Inferior parietal cortex (tissue), 1 donor: ENCODE measurements at regions not wholly inside any gene's neighbourhood (a gene's known extent, or its start where the extent isn't known, plus 50 kb on each side); places are given as distances from the start of the nearest gene placed in this dataset.
"Not testable (repeated sequence)": the region's sequence is repeated elsewhere in the genome, so short reads cannot be mapped to it uniquely, and the experiment has no call there.

Source experiments
- DNase-seq: peaks from one replicate; pipeline ENCODE4 v3.0.0-alpha.2; 2016; ENCODE audit errors: extremely low spot score

- no peak for DNase-seq
Measured at GRCh38 chr2:31736695-31737454, 156.1 kb upstream of the SRD5A2 start.

GRCh38 chr2:31735716-31736115, 155.0 kb upstream of the SRD5A2 start:
- DNase-seq, result no peak

GRCh38 chr2:31729442-31730092, 148.8 kb upstream of the SRD5A2 start:
- no peak for DNase-seq

GRCh38 chr2:31729065-31729439, 148.3 kb upstream of the SRD5A2 start:
- DNase-seq, result no peak

GRCh38 chr2:31728406-31729064, 147.8 kb upstream of the SRD5A2 start:
- DNase-seq, result no peak

GRCh38 chr2:31726457-31726856, 145.7 kb upstream of the SRD5A2 start:
- DNase-seq, result no peak

GRCh38 chr2:31725444-31725843, 144.7 kb upstream of the SRD5A2 start:
- DNase-seq, result no peak

GRCh38 chr2:31711737-31712136, 131.0 kb upstream of the SRD5A2 start:
- no peak for DNase-seq

GRCh38 chr2:31710121-31710520, 129.4 kb upstream of the SRD5A2 start:
- no peak for DNase-seq

GRCh38 chr2:31707992-31708391, 127.3 kb upstream of the SRD5A2 start:
- DNase-seq, result no peak

- DNase-seq, result no peak
Measured at GRCh38 chr2:31704561-31705212, 123.9 kb upstream of the SRD5A2 start.

GRCh38 chr2:31703253-31703652, 122.5 kb upstream of the SRD5A2 start:
- no peak for DNase-seq

GRCh38 chr2:31698722-31699121, 118.0 kb upstream of the SRD5A2 start:
- no peak for DNase-seq

- DNase-seq, result no peak
Measured at GRCh38 chr2:31696068-31696467, 115.3 kb upstream of the SRD5A2 start.

GRCh38 chr2:31694444-31694843, 113.7 kb upstream of the SRD5A2 start:
- DNase-seq, result no peak

GRCh38 chr2:31693882-31694281, 113.1 kb upstream of the SRD5A2 start:
- DNase-seq, result no peak

GRCh38 chr2:31688282-31688681, 107.5 kb upstream of the SRD5A2 start:
- no peak for DNase-seq

GRCh38 chr2:31683506-31683905, 102.8 kb upstream of the SRD5A2 start:
- not testable (repeated sequence) for DNase-seq

- DNase-seq, result no peak
Measured at GRCh38 chr2:31675485-31675901, 94.8 kb upstream of the SRD5A2 start.

- no peak for DNase-seq
Measured at GRCh38 chr2:31674446-31674845, 93.7 kb upstream of the SRD5A2 start.

GRCh38 chr2:31666878-31667277, 86.1 kb upstream of the SRD5A2 start:
- no peak for DNase-seq

- no peak for DNase-seq
Measured at GRCh38 chr2:31664949-31665724, 84.4 kb upstream of the SRD5A2 start.
